ENCODE measurements at regions not wholly inside any gene's neighbourhood (a gene's known extent, or its start where the extent isn't known, plus 50 kb on each side); places are given as distances from the start of the nearest gene placed in this dataset.

DNA sequence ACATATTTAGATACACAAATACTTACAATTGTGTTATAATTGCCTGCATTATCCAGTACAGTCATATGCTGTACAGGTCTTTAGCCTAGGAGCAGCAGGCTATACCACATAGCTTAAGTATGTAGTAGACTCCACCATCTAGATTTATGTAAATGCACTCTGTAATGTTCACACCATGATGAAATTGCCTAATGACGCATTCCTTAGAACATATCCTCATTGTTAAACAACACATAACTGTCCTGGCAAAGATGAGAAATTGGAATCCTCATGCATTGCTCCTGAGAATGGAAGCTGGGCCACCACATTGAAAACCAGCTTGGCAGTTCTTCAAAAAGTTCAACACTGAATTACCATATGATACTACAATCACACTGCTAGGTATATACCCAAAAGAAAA is 1002.8 kb upstream of the CELF2 start:
- TF ChIP-seq CTCF (IDR thresholded peaks at IDR 0.05; ENCODE audit: insufficient read depth, low read length, poor library complexity, severe bottlenecking) (no peak), EZH2phosphoT487 (conservative IDR thresholded peaks at IDR 0.05; ENCODE audit: low read length) (no peak)
